ENCODE measurements at regions not wholly inside any gene's neighbourhood (a gene's known extent, or its start where the extent isn't known, plus 50 kb on each side); places are given as distances from the start of the nearest gene placed in this dataset.

DNA sequence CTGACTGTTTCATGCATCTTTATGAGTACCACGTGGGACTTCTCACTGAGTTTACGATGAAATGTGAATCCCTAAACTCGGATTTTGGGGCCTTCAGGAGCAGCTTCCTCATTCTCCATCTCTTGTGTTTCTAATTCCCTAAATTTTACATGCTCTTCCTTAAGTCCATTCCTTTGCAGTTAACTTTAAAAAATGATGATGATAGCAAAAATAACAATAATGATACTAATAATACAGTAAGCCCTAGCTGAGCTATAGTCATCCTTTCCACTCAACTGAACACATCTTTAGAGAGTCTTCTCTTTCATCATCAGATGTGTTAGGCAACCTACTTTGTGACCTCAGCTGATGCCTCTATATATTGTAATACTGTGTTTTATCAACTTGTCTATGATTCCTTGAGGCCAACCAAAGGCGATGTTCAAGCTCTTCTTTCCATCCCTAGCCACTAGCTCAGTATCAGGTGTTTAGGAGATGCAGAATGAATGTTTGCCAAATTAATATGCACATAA is 1196.4 kb downstream of the VRK1 start:
- no peak overlapping the region for H2AFZ ChIP-seq (replicated peaks; ENCODE audit: low read length, poor library complexity)
- ATAC-seq (ENCODE audit: low read depth) (no peak), DNase-seq (no peak)
- no peak overlapping the region for H3K18ac ChIP-seq (ENCODE audit: low read depth, low read length)
- BruUV-seq (replicated peaks) = no TSS peak
- ChIA-PET CTCF (no interaction called here), POLR2A (ENCODE audit: unreplicated experiment) (no interaction called here)
- H3K23ac ChIP-seq (ENCODE audit: low read depth, low read length) = no peak overlapping the region
- no peak overlapping the region for H2AK9ac ChIP-seq (replicated peaks; ENCODE audit: low read depth, low read length, poor library complexity)
- no peak overlapping the region for H2AK5ac ChIP-seq (ENCODE audit: low read depth, low read length)
- H2BK5ac ChIP-seq (ENCODE audit: low read depth, low read length, poor library complexity, severe bottlenecking) = no peak overlapping the region
- no CpG with 5 or more reads among the region's 4 CpGs for WGBS, 2 experiments (ENCODE audit: extremely low coverage in 2 of 2, insufficient read length in 1 of 2)
- no peaks in the 10 kb centered on the region for H3K9me1 ChIP-seq (ENCODE audit: insufficient read depth, low read length)
- no peak overlapping the region for H4K8ac ChIP-seq (ENCODE audit: low read depth in 2 of 2, low read length in 2 of 2)
- no peak overlapping the region for H2BK15ac ChIP-seq (ENCODE audit: low read depth, low read length)
- peaks cover 23% of the 10 kb centered on the region for H3K9me3 ChIP-seq (ENCODE audit: control insufficient read depth, insufficient read depth, low read length)
- no peaks in the 10 kb centered on the region for H3K79me1 ChIP-seq (ENCODE audit: low read depth in 1 of 2, low read length in 2 of 2)
- H3K27me3 ChIP-seq (ENCODE audit: control insufficient read depth, insufficient read depth, low read length) = no peaks in the 10 kb centered on the region
- no peak overlapping the region for H3K4me3 ChIP-seq (ENCODE audit: insufficient read depth, low read depth, low read length)
- H3K36me3 ChIP-seq (ENCODE audit: control insufficient read depth, insufficient read depth, low read length) = no peaks in the 10 kb centered on the region
- no peak overlapping the region for H2BK120ac ChIP-seq (ENCODE audit: low read depth, low read length)
- no peaks in the 10 kb centered on the region for H4K20me1 ChIP-seq (ENCODE audit: insufficient read depth, low read length)
- H3K27ac ChIP-seq (ENCODE audit: insufficient read depth, low read length) = no peak overlapping the region
- H2BK20ac ChIP-seq (ENCODE audit: low read depth, low read length) = no peak overlapping the region
- in situ Hi-C loops (cut with MboI; ENCODE audit: low sequenced_read_pairs) (no loop called here), intact Hi-C loops (cut with micrococcal nuclease) (no loop called here), dilution Hi-C loops (cut with HindIII; ENCODE audit: low sequenced_read_pairs, unreplicated experiment) (no loop called here)
- TF ChIP-seq RFX5 (IDR thresholded peaks at IDR 0.05; ENCODE audit: low read depth, low read length) (no peak), MAFK (IDR thresholded peaks at IDR 0.05; ENCODE audit: low read depth, low read length) (peak; percentile 76), SMC3 (IDR thresholded peaks at IDR 0.05; ENCODE audit: low read depth, low read length) (no peak), RCOR1 (IDR thresholded peaks at IDR 0.05; ENCODE audit: insufficient replicate concordance, low read length) (no peak)
- TF ChIP-seq, protein P1, sequence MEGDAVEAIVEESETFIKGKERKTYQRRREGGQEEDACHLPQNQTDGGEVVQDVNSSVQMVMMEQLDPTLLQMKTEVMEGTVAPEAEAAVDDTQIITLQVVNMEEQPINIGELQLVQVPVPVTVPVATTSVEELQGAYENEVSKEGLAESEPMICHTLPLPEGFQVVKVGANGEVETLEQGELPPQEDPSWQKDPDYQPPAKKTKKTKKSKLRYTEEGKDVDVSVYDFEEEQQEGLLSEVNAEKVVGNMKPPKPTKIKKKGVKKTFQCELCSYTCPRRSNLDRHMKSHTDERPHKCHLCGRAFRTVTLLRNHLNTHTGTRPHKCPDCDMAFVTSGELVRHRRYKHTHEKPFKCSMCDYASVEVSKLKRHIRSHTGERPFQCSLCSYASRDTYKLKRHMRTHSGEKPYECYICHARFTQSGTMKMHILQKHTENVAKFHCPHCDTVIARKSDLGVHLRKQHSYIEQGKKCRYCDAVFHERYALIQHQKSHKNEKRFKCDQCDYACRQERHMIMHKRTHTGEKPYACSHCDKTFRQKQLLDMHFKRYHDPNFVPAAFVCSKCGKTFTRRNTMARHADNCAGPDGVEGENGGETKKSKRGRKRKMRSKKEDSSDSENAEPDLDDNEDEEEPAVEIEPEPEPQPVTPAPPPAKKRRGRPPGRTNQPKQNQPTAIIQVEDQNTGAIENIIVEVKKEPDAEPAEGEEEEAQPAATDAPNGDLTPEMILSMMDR (conservative IDR thresholded peaks at IDR 0.05; ENCODE audit: low read depth, low read length) = no peak
- no peaks in the 10 kb centered on the region for H3K4me1 ChIP-seq (ENCODE audit: control insufficient read depth, insufficient read depth, low read length)
- H3K56ac ChIP-seq (ENCODE audit: extremely low read depth, insufficient read depth, low read length) = no peak overlapping the region
- no peak overlapping the region for H3K14ac ChIP-seq (replicated peaks; ENCODE audit: low read depth, low read length)
- no peak overlapping the region for H3K4ac ChIP-seq (ENCODE audit: low read depth, low read length)
- no peak overlapping the region for H4K91ac ChIP-seq (ENCODE audit: insufficient read depth, low read depth, low read length)
- H3K4me2 ChIP-seq (ENCODE audit: low read depth, low read length) = no peak overlapping the region
- H3K9ac ChIP-seq (ENCODE audit: low read depth, low read length) = no peak overlapping the region
- H4K5ac ChIP-seq (ENCODE audit: low read depth, low read length) = no peak overlapping the region

Measured in IMR-90 (cell line).